Lower lobe of right lung (tissue), 2 donors: ENCODE measurements at regions not wholly inside any gene's neighbourhood (a gene's known extent, or its start where the extent isn't known, plus 50 kb on each side); places are given as distances from the start of the nearest gene placed in this dataset.

ENCODE experiments used
- ATAC-seq, 2 donors: fragments of 200-7000 bp; cut with Tn5 transposase; one replicate each; pipeline ENCODE4 v1.9.1; 2020 to 2022; ENCODE audit warnings: mild to moderate bottlenecking in 2 of 2, moderate library complexity in 2 of 2
- DNase-seq: peaks from one replicate; pipeline ENCODE4 v3.0.0-alpha.2; 2020
- H3K27ac ChIP-seq: fragments of 200-600 bp; one replicate; pipeline ENCODE4 v1.8.0; 2022
- H3K27me3 ChIP-seq: fragments of 200-600 bp; one replicate; pipeline ENCODE4 v1.8.0; 2022; ENCODE audit warnings: low read depth
- H3K36me3 ChIP-seq: fragments of 200-600 bp; one replicate; pipeline ENCODE4 v1.8.0; 2022; ENCODE audit warnings: mild to moderate bottlenecking
- H3K4me1 ChIP-seq: fragments of 200-600 bp; one replicate; pipeline ENCODE4 v1.8.0; 2022
- H3K4me3 ChIP-seq: fragments of 200-600 bp; one replicate; pipeline ENCODE4 v1.8.0; 2022; ENCODE audit warnings: mild to moderate bottlenecking
- H3K9me3 ChIP-seq: fragments of 200-600 bp; one replicate; pipeline ENCODE4 v1.8.0; 2022
- CTCF ChIP-seq: fragments of 200-600 bp; IDR thresholded peaks from one replicate; pipeline ENCODE4 v1.8.0; 2022; ENCODE audit warnings: antibody characterized with exemption, mild to moderate bottlenecking
- intact Hi-C: fragments of 100-400 bp; cut with DNase I; formaldehyde crosslinking; loops from one replicate; pipeline ENCODE4 v1.11.0; 2022
- donor health status: DM: no; HTN: yes; CAD: no; lungs with severe emphysema.

- intact Hi-C loops = no loop called here
- H3K9me3 ChIP-seq = no peaks in the 10 kb centered on the region
- ATAC-seq (no peak), DNase-seq (no peak)
- H3K27ac ChIP-seq = no peak overlapping the region
- H3K36me3 ChIP-seq = no peaks in the 10 kb centered on the region
- no peaks in the 10 kb centered on the region for H3K27me3 ChIP-seq
- no peaks in the 10 kb centered on the region for H3K4me1 ChIP-seq
- TF ChIP-seq CTCF = no peak
- H3K4me3 ChIP-seq = no peak overlapping the region
Observed at GRCh38 chr13:73851104-73851503, 283.1 kb downstream of the KLF12 start.

- no peaks in the 10 kb centered on the region for H3K4me1 ChIP-seq
- no peak overlapping the region for H3K27ac ChIP-seq
- H3K4me3 ChIP-seq = no peak overlapping the region
Observed at GRCh38 chr13:73850104-73850873, 283.9 kb downstream of the KLF12 start.

GRCh38 chr13:73849292-73849691, 284.9 kb downstream of the KLF12 start:
- intact Hi-C loops = no loop called here

More at GRCh38 chr13:73850104-73850873, 283.9 kb downstream of the KLF12 start:
- no peaks in the 10 kb centered on the region for H3K27me3 ChIP-seq
- no peaks in the 10 kb centered on the region for H3K36me3 ChIP-seq
- ATAC-seq (no peak), DNase-seq (no peak)
- intact Hi-C loops = no loop called here
- no peak for TF ChIP-seq CTCF
- no peaks in the 10 kb centered on the region for H3K9me3 ChIP-seq

GRCh38 chr13:73844986-73845385, 289.2 kb downstream of the KLF12 start:
- H3K4me1 ChIP-seq = no peaks in the 10 kb centered on the region
- H3K9me3 ChIP-seq = no peaks in the 10 kb centered on the region
- H3K27ac ChIP-seq = no peak overlapping the region
- TF ChIP-seq CTCF = no peak
- intact Hi-C loops = no loop called here
- no peaks in the 10 kb centered on the region for H3K36me3 ChIP-seq
- H3K27me3 ChIP-seq = no peaks in the 10 kb centered on the region
- H3K4me3 ChIP-seq = no peak overlapping the region
- ATAC-seq = no peak
- no peak for DNase-seq

More at GRCh38 chr13:73849292-73849691, 284.9 kb downstream of the KLF12 start:
- DNase-seq (no peak), ATAC-seq (no peak)
- H3K27me3 ChIP-seq = no peaks in the 10 kb centered on the region
- H3K36me3 ChIP-seq = no peaks in the 10 kb centered on the region
- H3K27ac ChIP-seq = no peak overlapping the region
- TF ChIP-seq CTCF = peak; percentile 13
- H3K4me3 ChIP-seq = no peak overlapping the region
- no peaks in the 10 kb centered on the region for H3K4me1 ChIP-seq
- no peaks in the 10 kb centered on the region for H3K9me3 ChIP-seq

GRCh38 chr13:73842626-73843025, 291.6 kb downstream of the KLF12 start:
- no peaks in the 10 kb centered on the region for H3K4me1 ChIP-seq
- H3K9me3 ChIP-seq = no peaks in the 10 kb centered on the region
- intact Hi-C loops = no loop called here
- no peak overlapping the region for H3K4me3 ChIP-seq
- TF ChIP-seq CTCF = no peak
- H3K27ac ChIP-seq = no peak overlapping the region
- ATAC-seq (no peak), DNase-seq (no peak)
- no peaks in the 10 kb centered on the region for H3K27me3 ChIP-seq
- no peaks in the 10 kb centered on the region for H3K36me3 ChIP-seq
